WTC11 (cell line): ENCODE measurements at regions not wholly inside any gene's neighbourhood (a gene's known extent, or its start where the extent isn't known, plus 50 kb on each side); places are given as distances from the start of the nearest gene placed in this dataset.

Experiments used
- NFATC4 ChIP-seq: fragments of 250-450 bp; sonication (Bioruptor Pico); IDR thresholded peaks from 2 replicates; pipeline ENCODE4 v1.9.0; 2021; ENCODE audit warnings: mild to moderate bottlenecking
- SP1 ChIP-seq: sonication (generic); formaldehyde crosslinking; conservative IDR thresholded peaks from 2 replicates; pipeline ENCODE4 v1.8.1; 2022; ENCODE audit warnings: missing genetic modification reagents
- TF ChIP-seq, protein P1 (sequence below): fragments of 200-600 bp; IDR thresholded peaks from 2 replicates; pipeline ENCODE4 v1.8.0; 2022; ENCODE audit warnings: antibody characterized with exemption
- TF ChIP-seq, protein P2 (sequence below): sonication (generic); formaldehyde crosslinking; IDR thresholded peaks from 2 replicates; pipeline ENCODE4 v1.8.1; 2023; ENCODE audit warnings: mild to moderate bottlenecking, moderate library complexity, missing genetic modification reagents
- TF ChIP-seq, protein P3 (sequence below): sonication (generic); formaldehyde crosslinking; IDR thresholded peaks from 2 replicates; pipeline ENCODE4 v1.8.1; 2023; ENCODE audit warnings: mild to moderate bottlenecking, missing genetic modification reagents
- TF ChIP-seq, protein P4 (sequence below): sonication (generic); formaldehyde crosslinking; IDR thresholded peaks from 2 replicates; pipeline ENCODE4 v1.8.0; 2022; ENCODE audit warnings: mild to moderate bottlenecking, missing genetic modification reagents

DNA sequence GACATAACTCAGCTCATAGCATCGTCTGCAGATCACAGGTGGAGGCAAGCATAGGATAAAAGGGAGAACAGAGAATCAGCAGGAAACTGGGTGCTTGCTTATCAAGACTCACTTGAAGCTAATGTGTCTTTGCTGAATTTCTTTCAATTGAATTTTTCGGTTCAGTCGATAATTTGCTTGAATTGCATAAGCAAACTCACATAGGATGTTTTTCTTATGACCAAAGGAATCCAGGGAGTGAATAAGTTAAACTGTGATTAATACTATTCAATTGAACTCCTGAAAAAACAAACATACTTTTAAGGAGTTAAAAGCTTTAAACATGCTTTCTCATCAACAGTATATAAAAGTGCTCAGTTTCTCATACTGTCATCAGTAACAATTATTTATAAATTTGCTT, 707.1 kb upstream of the ACVR2A start:
- TF ChIP-seq, protein P1, sequence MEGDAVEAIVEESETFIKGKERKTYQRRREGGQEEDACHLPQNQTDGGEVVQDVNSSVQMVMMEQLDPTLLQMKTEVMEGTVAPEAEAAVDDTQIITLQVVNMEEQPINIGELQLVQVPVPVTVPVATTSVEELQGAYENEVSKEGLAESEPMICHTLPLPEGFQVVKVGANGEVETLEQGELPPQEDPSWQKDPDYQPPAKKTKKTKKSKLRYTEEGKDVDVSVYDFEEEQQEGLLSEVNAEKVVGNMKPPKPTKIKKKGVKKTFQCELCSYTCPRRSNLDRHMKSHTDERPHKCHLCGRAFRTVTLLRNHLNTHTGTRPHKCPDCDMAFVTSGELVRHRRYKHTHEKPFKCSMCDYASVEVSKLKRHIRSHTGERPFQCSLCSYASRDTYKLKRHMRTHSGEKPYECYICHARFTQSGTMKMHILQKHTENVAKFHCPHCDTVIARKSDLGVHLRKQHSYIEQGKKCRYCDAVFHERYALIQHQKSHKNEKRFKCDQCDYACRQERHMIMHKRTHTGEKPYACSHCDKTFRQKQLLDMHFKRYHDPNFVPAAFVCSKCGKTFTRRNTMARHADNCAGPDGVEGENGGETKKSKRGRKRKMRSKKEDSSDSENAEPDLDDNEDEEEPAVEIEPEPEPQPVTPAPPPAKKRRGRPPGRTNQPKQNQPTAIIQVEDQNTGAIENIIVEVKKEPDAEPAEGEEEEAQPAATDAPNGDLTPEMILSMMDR, result no peak
- TF ChIP-seq, protein P2, sequence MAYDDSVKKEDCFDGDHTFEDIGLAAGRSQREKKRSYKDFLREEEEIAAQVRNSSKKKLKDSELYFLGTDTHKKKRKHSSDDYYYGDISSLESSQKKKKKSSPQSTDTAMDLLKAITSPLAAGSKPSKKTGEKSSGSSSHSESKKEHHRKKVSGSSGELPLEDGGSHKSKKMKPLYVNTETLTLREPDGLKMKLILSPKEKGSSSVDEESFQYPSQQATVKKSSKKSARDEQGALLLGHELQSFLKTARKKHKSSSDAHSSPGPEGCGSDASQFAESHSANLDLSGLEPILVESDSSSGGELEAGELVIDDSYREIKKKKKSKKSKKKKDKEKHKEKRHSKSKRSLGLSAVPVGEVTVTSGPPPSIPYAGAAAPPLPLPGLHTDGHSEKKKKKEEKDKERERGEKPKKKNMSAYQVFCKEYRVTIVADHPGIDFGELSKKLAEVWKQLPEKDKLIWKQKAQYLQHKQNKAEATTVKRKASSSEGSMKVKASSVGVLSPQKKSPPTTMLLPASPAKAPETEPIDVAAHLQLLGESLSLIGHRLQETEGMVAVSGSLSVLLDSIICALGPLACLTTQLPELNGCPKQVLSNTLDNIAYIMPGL (CRISPR knock-in tag), result no peak
- TF ChIP-seq, protein P3, sequence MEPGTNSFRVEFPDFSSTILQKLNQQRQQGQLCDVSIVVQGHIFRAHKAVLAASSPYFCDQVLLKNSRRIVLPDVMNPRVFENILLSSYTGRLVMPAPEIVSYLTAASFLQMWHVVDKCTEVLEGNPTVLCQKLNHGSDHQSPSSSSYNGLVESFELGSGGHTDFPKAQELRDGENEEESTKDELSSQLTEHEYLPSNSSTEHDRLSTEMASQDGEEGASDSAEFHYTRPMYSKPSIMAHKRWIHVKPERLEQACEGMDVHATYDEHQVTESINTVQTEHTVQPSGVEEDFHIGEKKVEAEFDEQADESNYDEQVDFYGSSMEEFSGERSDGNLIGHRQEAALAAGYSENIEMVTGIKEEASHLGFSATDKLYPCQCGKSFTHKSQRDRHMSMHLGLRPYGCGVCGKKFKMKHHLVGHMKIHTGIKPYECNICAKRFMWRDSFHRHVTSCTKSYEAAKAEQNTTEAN (CRISPR knock-in tag), result no peak
- TF ChIP-seq NFATC4 (CRISPR knock-in tag), result no peak
- TF ChIP-seq, protein P4, sequence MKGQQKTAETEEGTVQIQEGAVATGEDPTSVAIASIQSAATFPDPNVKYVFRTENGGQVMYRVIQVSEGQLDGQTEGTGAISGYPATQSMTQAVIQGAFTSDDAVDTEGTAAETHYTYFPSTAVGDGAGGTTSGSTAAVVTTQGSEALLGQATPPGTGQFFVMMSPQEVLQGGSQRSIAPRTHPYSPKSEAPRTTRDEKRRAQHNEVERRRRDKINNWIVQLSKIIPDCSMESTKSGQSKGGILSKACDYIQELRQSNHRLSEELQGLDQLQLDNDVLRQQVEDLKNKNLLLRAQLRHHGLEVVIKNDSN (CRISPR knock-in tag), result no peak
- TF ChIP-seq SP1, result no peak
